MCF 10A (cell line): ENCODE measurements at regions not wholly inside any gene's neighbourhood (a gene's known extent, or its start where the extent isn't known, plus 50 kb on each side); places are given as distances from the start of the nearest gene placed in this dataset.

Experiments
- BruUV-seq: library from RNA; stranded (reverse); fragments of 400-500 nt; replicated peaks from 2 replicates; lab custom pipeline; 2021; lab: Mats Ljungman, UMichigan
- CTCF ChIA-PET: fragments of 300-600 bp; sonication (Branson Sonifier 250); formaldehyde crosslinking; extraction: SDS; loops from one replicate; lab custom pipeline; 2021; ENCODE audit warnings: antibody characterized with exemption, inconsistent platforms; lab: Yijun Ruan, JAX
- POLR2A ChIA-PET: fragments of 300-600, 350-650 bp; sonication (Branson Sonifier 250); formaldehyde crosslinking; extraction: SDS; loops from one replicate; lab custom pipeline; 2020; ENCODE audit warnings: antibody characterized with exemption, inconsistent platforms; lab: Yijun Ruan, JAX
- DNase-seq: peaks from one replicate; pipeline ENCODE4 v3.0.0-alpha.2; 2018; ENCODE audit not compliant: unreplicated experiment
- H3K27ac Mint-ChIP-seq: one replicate; pipeline ENCODE4 v1.8.0; 2022; ENCODE audit warnings: mild to moderate bottlenecking, low read depth, mixed read lengths; ENCODE audit not compliant: unreplicated experiment
- H3K27me3 Mint-ChIP-seq: one replicate; pipeline ENCODE4 v1.8.0; 2022; ENCODE audit warnings: mixed read lengths; ENCODE audit not compliant: insufficient read depth, unreplicated experiment
- H3K36me3 Mint-ChIP-seq: one replicate; pipeline ENCODE4 v1.8.0; 2022; ENCODE audit warnings: mild to moderate bottlenecking, moderate library complexity, mixed read lengths; ENCODE audit not compliant: insufficient read depth, unreplicated experiment
- H3K4me1 Mint-ChIP-seq: one replicate; pipeline ENCODE4 v1.8.0; 2022; ENCODE audit warnings: mixed read lengths; ENCODE audit not compliant: insufficient read depth, unreplicated experiment
- H3K4me3 Mint-ChIP-seq: one replicate; pipeline ENCODE4 v1.8.0; 2022; ENCODE audit warnings: mild to moderate bottlenecking, moderate library complexity, mixed read lengths; ENCODE audit not compliant: unreplicated experiment
- H3K9me3 Mint-ChIP-seq: one replicate; pipeline ENCODE4 v1.8.0; 2022; ENCODE audit warnings: mixed read lengths; ENCODE audit not compliant: unreplicated experiment
- CTCF ChIP-seq: fragments of 200-600 bp; IDR thresholded peaks from one replicate; pipeline ENCODE4 v1.8.0; 2022; ENCODE audit warnings: antibody characterized with exemption, mild to moderate bottlenecking; ENCODE audit not compliant: unreplicated experiment
- intact Hi-C: fragments of 100-400 bp; cut with micrococcal nuclease; formaldehyde crosslinking; loops from 2 replicates; pipeline ENCODE4 v1.14.1; 2022

DNA sequence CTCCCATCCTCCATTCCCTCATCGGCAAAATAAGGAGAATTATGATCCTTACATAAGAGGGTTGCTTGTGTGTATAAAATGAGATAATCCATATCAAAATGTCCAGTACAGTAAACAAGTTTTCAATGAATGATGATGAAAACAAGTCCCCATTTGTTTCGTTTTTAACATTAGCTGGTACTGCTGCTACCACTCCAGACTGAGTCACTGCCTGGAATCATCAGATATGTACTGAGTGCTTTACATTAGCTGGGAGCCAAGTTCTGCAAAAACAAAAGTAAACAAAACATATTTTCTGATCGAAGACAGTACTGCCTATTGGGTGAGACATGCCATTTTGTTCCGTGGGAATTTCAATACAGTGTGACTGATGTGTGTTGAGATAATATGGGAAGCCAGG lies 123.2 kb upstream of the IGFBP7 start:
- intact Hi-C loops, result no loop called here
- Mint-ChIP-seq H3K9me3 (no peaks in the 10 kb centered on the region), H3K27ac (peak overlapping the region; percentile 9), H3K4me1 (peaks cover 43% of the 10 kb centered on the region), H3K27me3 (no peaks in the 10 kb centered on the region), H3K4me3 (no peak overlapping the region), H3K36me3 (peaks cover 5% of the 10 kb centered on the region)
- ChIA-PET POLR2A (interaction anchor here (0.9 to 1.5 kb wide), 4 partner anchors 17 to 172 kb away, joined by 3 to 6 read pairs (median 3); no protein-coding TSS in a partner anchor), CTCF (no interaction called here)
- BruUV-seq, result no TSS peak
- no peak for TF ChIP-seq CTCF
- DNase-seq, result peak; percentile 47

DNA sequence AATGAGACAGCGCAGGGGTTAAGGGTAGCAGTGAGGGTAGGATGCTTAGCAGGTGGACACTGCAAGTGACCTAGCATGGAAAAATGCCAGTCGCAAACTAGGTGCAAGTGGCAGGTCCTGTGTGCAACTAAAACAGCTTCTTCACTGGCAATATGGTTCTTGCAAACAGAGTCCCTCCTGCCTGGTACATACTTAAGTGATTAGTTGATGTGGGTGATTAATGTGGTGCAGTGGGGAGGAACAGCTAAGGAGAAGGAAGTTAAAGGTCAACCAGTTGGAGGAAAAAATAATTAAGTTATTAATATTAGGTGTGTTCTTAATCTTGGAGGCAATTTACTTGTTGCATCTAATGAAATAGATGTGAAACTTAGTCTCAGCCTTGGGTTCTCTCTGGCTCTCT lies 121.6 kb upstream of the IGFBP7 start:
- Mint-ChIP-seq H3K27ac (peak overlapping the region; percentile 9), H3K36me3 (peaks cover 5% of the 10 kb centered on the region), H3K4me3 (no peak overlapping the region), H3K9me3 (no peaks in the 10 kb centered on the region), H3K4me1 (peaks cover 43% of the 10 kb centered on the region), H3K27me3 (no peaks in the 10 kb centered on the region)
- BruUV-seq, result no TSS peak
- no peak for DNase-seq
- TF ChIP-seq CTCF, result no peak
- intact Hi-C loops, result no loop called here
- ChIA-PET POLR2A (no interaction called here), CTCF (interaction anchor here (0.6 to 1.1 kb wide), 2 partner anchors 194 to 195 kb away, joined by 3 read pairs; no protein-coding TSS in a partner anchor)

DNA sequence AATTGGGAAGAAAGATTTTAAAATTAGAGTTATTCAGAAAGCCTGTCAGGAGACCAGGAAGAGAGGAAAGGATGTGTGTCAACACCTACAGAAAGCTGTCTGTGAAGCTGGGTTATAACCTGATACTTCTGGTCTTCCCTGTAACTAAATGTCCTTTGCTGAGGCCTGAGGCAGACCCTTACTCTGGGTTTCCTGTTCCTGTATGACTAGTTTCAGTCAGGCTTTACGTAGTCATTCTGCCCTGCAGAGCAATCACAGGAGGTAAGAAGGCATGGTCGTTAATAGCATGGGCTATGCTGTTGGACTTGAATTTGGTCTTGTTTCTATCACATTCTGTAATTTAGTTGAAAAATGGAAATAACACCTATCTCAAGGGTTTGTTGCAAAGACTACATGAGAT lies 110.5 kb upstream of the IGFBP7 start:
- intact Hi-C loops, result no loop called here
- BruUV-seq, result no TSS peak
- H3K9me3 Mint-ChIP-seq, result no peaks in the 10 kb centered on the region
- no peaks in the 10 kb centered on the region for H3K27me3 Mint-ChIP-seq
- no peaks in the 10 kb centered on the region for H3K36me3 Mint-ChIP-seq
- H3K27ac Mint-ChIP-seq, result no peak overlapping the region
- DNase-seq, result no peak
- CTCF ChIA-PET, result interaction anchor here (1.0 to 1.2 kb wide), 2 partner anchors 14 to 30 kb away, joined by 3 to 6 read pairs; no protein-coding TSS in a partner anchor
- POLR2A ChIA-PET, result no interaction called here
- no peak overlapping the region for H3K4me3 Mint-ChIP-seq
- no peak for TF ChIP-seq CTCF
- no peaks in the 10 kb centered on the region for H3K4me1 Mint-ChIP-seq

GRCh38 chr4:57220172-57220571 lies 110.0 kb upstream of the IGFBP7 start:
- Mint-ChIP-seq H3K4me3 (no peak overlapping the region), H3K36me3 (no peaks in the 10 kb centered on the region), H3K9me3 (no peaks in the 10 kb centered on the region), H3K27ac (no peak overlapping the region), H3K4me1 (no peaks in the 10 kb centered on the region), H3K27me3 (no peaks in the 10 kb centered on the region)
- intact Hi-C loops, result no loop called here
- TF ChIP-seq CTCF, result no peak
- ChIA-PET CTCF (interaction anchor here (1.0 to 1.9 kb wide), 3 partner anchors 14 to 56 kb away, joined by 3 to 10 read pairs (median 6); no protein-coding TSS in a partner anchor), POLR2A (no interaction called here)
- BruUV-seq, result no TSS peak
- no peak for DNase-seq
